ENCODE measurements at regions not wholly inside any gene's neighbourhood (a gene's known extent, or its start where the extent isn't known, plus 50 kb on each side); places are given as distances from the start of the nearest gene placed in this dataset.

DNA sequence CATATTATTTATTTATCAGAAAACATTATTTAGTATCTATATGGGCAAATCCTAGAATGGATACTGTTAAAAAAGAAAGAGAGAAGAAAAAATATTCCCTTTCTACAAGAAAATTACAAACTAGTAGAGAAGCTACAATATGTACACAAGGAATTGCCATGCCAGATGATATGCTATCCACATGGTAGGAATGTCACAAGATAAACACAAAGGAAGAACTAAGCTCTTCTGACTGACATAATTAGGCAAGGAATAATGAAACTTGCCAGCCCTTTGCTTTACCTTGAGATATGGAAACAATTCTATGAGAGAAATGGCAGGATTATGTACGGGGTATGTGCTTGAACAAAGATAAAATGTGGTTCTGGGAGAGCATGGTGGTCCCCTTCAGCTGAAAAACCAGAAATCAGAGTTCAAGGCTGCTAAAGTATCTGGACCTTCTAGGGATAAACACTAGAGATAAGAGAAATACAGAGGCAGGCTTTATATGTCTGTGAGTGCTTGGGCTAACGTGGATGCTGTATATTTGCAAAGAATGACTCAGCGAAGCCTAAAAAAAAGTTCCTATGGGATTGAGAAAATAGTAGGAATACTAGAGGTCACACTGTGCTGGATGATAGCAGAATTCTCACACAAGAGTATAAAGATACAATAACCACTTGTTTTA, 451.6 kb downstream of the TLE1 start:
- H3K36me3 ChIP-seq (ENCODE audit: insufficient read depth, low read depth, low read length): no peaks in the 10 kb centered on the region

DNA sequence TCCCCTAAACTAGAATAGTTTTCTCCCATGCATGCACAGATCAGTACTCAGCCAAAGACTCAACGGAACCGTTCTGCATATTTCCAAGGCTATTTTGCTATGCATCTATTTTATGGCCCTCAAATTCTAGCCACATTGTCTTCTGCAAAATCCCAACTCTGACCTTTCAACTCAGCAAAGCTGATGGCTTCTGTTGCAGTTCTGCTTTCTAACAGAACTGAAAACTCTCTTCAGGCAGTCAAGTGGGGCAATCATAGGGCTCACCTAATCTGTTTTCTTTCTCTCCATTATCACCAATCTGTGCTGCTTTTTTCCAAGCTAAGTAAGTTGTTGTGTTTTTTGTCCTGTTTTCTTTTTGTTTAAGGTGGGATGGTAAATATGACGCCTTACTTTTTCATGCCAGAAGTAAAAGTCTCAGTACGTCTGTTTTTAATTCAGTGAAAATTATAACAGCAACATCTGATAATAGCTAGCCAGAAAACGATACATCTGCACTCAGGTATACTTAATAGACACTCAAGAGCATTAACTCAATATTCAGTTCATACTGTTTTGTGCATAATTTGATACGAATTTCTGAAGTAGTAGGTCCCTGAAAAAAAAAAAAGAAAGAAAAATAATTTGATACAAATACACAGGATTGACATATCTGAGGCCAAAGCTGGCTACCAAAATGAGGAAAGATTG, 454.3 kb downstream of the TLE1 start:
- H3K9me3 ChIP-seq (ENCODE audit: insufficient read depth, low read depth, low read length): no peaks in the 10 kb centered on the region; the same call in 1 of the 2 replicates
- no peak overlapping the region for H3K9ac ChIP-seq (ENCODE audit: low read depth, low read length)
- H3K36me3 ChIP-seq (ENCODE audit: insufficient read depth, low read depth, low read length): no peaks in the 10 kb centered on the region
- no peak overlapping the region for H3K4me3 ChIP-seq (ENCODE audit: low read length)
- no peak overlapping the region for H3K27ac ChIP-seq (ENCODE audit: low read length)
- no peaks in the 10 kb centered on the region for H3K27me3 ChIP-seq (ENCODE audit: insufficient read depth, low read length)
- H3K4me1 ChIP-seq (ENCODE audit: insufficient read depth, low read length): no peaks in the 10 kb centered on the region

More for the DNA sequence above, 451.6 kb downstream of the TLE1 start:
- no peaks in the 10 kb centered on the region for H3K4me1 ChIP-seq (ENCODE audit: insufficient read depth, low read length)
- H3K9ac ChIP-seq (ENCODE audit: low read depth, low read length): no peak overlapping the region
- no peaks in the 10 kb centered on the region for H3K27me3 ChIP-seq (ENCODE audit: insufficient read depth, low read length)
- H3K9me3 ChIP-seq (ENCODE audit: insufficient read depth, low read depth, low read length): no peaks in the 10 kb centered on the region; the same call in 1 of the 2 replicates
- no peak overlapping the region for H3K27ac ChIP-seq (ENCODE audit: low read length)
- H3K4me3 ChIP-seq (ENCODE audit: low read length): no peak overlapping the region

GRCh38 chr9:81231011-81231410, 458.3 kb downstream of the TLE1 start:
- Histone ChIP-seq H3K4me3 (ENCODE audit: low read length) (no peak overlapping the region), H3K36me3 (ENCODE audit: insufficient read depth, low read depth, low read length) (no peaks in the 10 kb centered on the region), H3K27me3 (ENCODE audit: insufficient read depth, low read length) (no peaks in the 10 kb centered on the region), H3K9ac (ENCODE audit: low read depth, low read length) (no peak overlapping the region), H3K4me1 (ENCODE audit: insufficient read depth, low read length) (no peaks in the 10 kb centered on the region), H3K9me3 (ENCODE audit: insufficient read depth, low read depth, low read length) (no peaks in the 10 kb centered on the region; the same call in 1 of the 2 replicates), H3K27ac (ENCODE audit: low read length) (no peak overlapping the region)

GRCh38 chr9:81227507-81228245, 461.7 kb downstream of the TLE1 start:
- Histone ChIP-seq H3K4me3 (ENCODE audit: low read length) (no peak overlapping the region), H3K9me3 (ENCODE audit: insufficient read depth, low read depth, low read length) (no peaks in the 10 kb centered on the region), H3K36me3 (ENCODE audit: insufficient read depth, low read depth, low read length) (no peaks in the 10 kb centered on the region), H3K27ac (ENCODE audit: low read length) (no peak overlapping the region), H3K9ac (ENCODE audit: low read depth, low read length) (no peak overlapping the region), H3K4me1 (ENCODE audit: insufficient read depth, low read length) (no peaks in the 10 kb centered on the region), H3K27me3 (ENCODE audit: insufficient read depth, low read length) (no peaks in the 10 kb centered on the region)

- H3K27me3 ChIP-seq (ENCODE audit: insufficient read depth, low read length): no peaks in the 10 kb centered on the region
- H3K4me3 ChIP-seq (ENCODE audit: low read length): no peak overlapping the region
- H3K36me3 ChIP-seq (ENCODE audit: insufficient read depth, low read depth, low read length): no peaks in the 10 kb centered on the region
- no peak overlapping the region for H3K9ac ChIP-seq (ENCODE audit: low read depth, low read length)
- H3K27ac ChIP-seq (ENCODE audit: low read length): no peak overlapping the region
- no peaks in the 10 kb centered on the region for H3K9me3 ChIP-seq (ENCODE audit: insufficient read depth, low read depth, low read length)
- no peaks in the 10 kb centered on the region for H3K4me1 ChIP-seq (ENCODE audit: insufficient read depth, low read length)
Measured at GRCh38 chr9:81225596-81225995, 463.8 kb downstream of the TLE1 start.

GRCh38 chr9:81224166-81225081, 464.9 kb downstream of the TLE1 start:
- Histone ChIP-seq H3K9ac (ENCODE audit: low read depth, low read length) (no peak overlapping the region), H3K27me3 (ENCODE audit: insufficient read depth, low read length) (no peaks in the 10 kb centered on the region), H3K27ac (ENCODE audit: low read length) (no peak overlapping the region), H3K36me3 (ENCODE audit: insufficient read depth, low read depth, low read length) (no peaks in the 10 kb centered on the region), H3K9me3 (ENCODE audit: insufficient read depth, low read depth, low read length) (no peaks in the 10 kb centered on the region), H3K4me3 (ENCODE audit: low read length) (no peak overlapping the region), H3K4me1 (ENCODE audit: insufficient read depth, low read length) (no peaks in the 10 kb centered on the region)

DNA sequence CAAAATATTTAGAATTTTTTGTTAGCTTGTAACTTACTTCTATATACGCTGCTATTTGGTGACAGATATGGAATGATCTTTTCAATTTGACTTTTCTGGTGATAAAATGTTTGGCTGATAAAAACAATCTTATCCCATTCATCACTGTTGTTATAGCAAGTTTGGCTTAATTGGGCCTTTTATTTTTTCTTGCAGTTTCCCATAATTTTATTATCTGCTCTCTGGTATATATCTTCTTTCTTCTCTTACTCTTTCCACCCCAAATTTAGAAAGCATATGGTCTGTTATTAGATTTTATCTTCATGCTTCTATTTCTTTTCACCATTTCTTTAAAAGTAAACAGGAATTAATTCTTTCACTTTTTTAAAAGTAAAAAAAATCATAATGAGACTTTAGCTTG, 474.4 kb downstream of the TLE1 start:
- H3K4me3 ChIP-seq (ENCODE audit: low read length): no peak overlapping the region
- H3K27ac ChIP-seq (ENCODE audit: low read length): no peak overlapping the region
- 0 out of 2 replicates have a peak, but pooled peaks cover 3% of the 10 kb centered on the region for H3K4me1 ChIP-seq (ENCODE audit: insufficient read depth, low read length)
- peaks cover 19% of the 10 kb centered on the region for H3K9me3 ChIP-seq (ENCODE audit: insufficient read depth, low read depth, low read length)
- no peaks in the 10 kb centered on the region for H3K36me3 ChIP-seq (ENCODE audit: insufficient read depth, low read depth, low read length)
- no peak overlapping the region for H3K9ac ChIP-seq (ENCODE audit: low read depth, low read length)
- no peaks in the 10 kb centered on the region for H3K27me3 ChIP-seq (ENCODE audit: insufficient read depth, low read length)

GRCh38 chr9:81213456-81213855, 475.9 kb downstream of the TLE1 start:
- Histone ChIP-seq H3K4me3 (ENCODE audit: low read length) (no peak overlapping the region), H3K9ac (ENCODE audit: low read depth, low read length) (no peak overlapping the region), H3K27me3 (ENCODE audit: insufficient read depth, low read length) (no peaks in the 10 kb centered on the region), H3K27ac (ENCODE audit: low read length) (no peak overlapping the region), H3K9me3 (ENCODE audit: insufficient read depth, low read depth, low read length) (peaks cover 19% of the 10 kb centered on the region), H3K4me1 (ENCODE audit: insufficient read depth, low read length) (0 out of 2 replicates have a peak, but pooled peaks cover 3% of the 10 kb centered on the region), H3K36me3 (ENCODE audit: insufficient read depth, low read depth, low read length) (no peaks in the 10 kb centered on the region)

GRCh38 chr9:81211741-81212140, 477.6 kb downstream of the TLE1 start:
- Histone ChIP-seq H3K27ac (ENCODE audit: low read length) (no peak overlapping the region), H3K9ac (ENCODE audit: low read depth, low read length) (no peak overlapping the region), H3K36me3 (ENCODE audit: insufficient read depth, low read depth, low read length) (no peaks in the 10 kb centered on the region), H3K9me3 (ENCODE audit: insufficient read depth, low read depth, low read length) (peaks cover 5% of the 10 kb centered on the region), H3K4me1 (ENCODE audit: insufficient read depth, low read length) (0 out of 2 replicates have a peak, but pooled peaks cover 3% of the 10 kb centered on the region), H3K4me3 (ENCODE audit: low read length) (no peak overlapping the region), H3K27me3 (ENCODE audit: insufficient read depth, low read length) (no peaks in the 10 kb centered on the region)

- no peak overlapping the region for H3K27ac ChIP-seq (ENCODE audit: low read length)
- H3K4me1 ChIP-seq (ENCODE audit: insufficient read depth, low read length): no peaks in the 10 kb centered on the region
- no peaks in the 10 kb centered on the region for H3K27me3 ChIP-seq (ENCODE audit: insufficient read depth, low read length)
- no peaks in the 10 kb centered on the region for H3K9me3 ChIP-seq (ENCODE audit: insufficient read depth, low read depth, low read length)
- no peak overlapping the region for H3K4me3 ChIP-seq (ENCODE audit: low read length)
- no peaks in the 10 kb centered on the region for H3K36me3 ChIP-seq (ENCODE audit: insufficient read depth, low read depth, low read length)
- no peak overlapping the region for H3K9ac ChIP-seq (ENCODE audit: low read depth, low read length)
Measured at GRCh38 chr9:81207651-81208050, 481.7 kb downstream of the TLE1 start.

- Histone ChIP-seq H3K9ac (ENCODE audit: low read depth, low read length) (no peak overlapping the region), H3K9me3 (ENCODE audit: insufficient read depth, low read depth, low read length) (no peaks in the 10 kb centered on the region), H3K4me3 (ENCODE audit: low read length) (no peak overlapping the region), H3K4me1 (ENCODE audit: insufficient read depth, low read length) (no peaks in the 10 kb centered on the region), H3K27ac (ENCODE audit: low read length) (no peak overlapping the region), H3K36me3 (ENCODE audit: insufficient read depth, low read depth, low read length) (no peaks in the 10 kb centered on the region), H3K27me3 (ENCODE audit: insufficient read depth, low read length) (no peaks in the 10 kb centered on the region)
Measured at GRCh38 chr9:81202292-81202691, 487.1 kb downstream of the TLE1 start.

All from iPS-20b (cell line).